ENCODE measurements at regions not wholly inside any gene's neighbourhood (a gene's known extent, or its start where the extent isn't known, plus 50 kb on each side); places are given as distances from the start of the nearest gene placed in this dataset.
"Not testable (repeated sequence)": the region's sequence is repeated elsewhere in the genome, so short reads cannot be mapped to it uniquely, and the experiment has no call there.

DNA sequence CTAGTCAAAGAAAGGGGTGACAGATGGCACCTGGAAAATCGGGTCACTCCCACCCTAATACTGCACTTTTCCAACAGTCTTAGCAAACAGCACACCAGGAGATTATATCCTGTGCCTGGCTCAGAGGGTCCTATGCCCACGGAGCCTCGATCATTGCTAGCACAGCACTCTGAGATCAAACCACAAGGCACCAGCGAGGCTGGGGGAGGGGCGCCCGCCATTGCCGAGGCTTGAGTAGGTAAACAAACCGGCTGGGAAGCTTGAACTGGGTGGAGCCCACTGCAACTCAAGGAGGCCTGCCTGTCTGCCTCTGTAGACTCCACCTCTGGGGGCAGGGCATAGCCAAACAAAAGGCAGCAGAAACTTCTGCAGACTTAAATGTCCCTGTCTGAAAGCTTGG is 88.9 kb upstream of the GPR101 start:
- H3K4me1 Mint-ChIP-seq, H3K27ac Mint-ChIP-seq, H3K4me3 Mint-ChIP-seq, H3K9me3 Mint-ChIP-seq, H3K36me3 Mint-ChIP-seq, DNase-seq: not testable (repeated sequence)
- peaks cover 2 to 12% (median 3%) of the 10 kb centered on the region in 3 donors for H3K27me3 Mint-ChIP-seq (ENCODE audit: low read depth in 3 of 3)

GRCh38 chrX:137119049-137119448 is 85.3 kb upstream of the GPR101 start:
- Mint-ChIP-seq H3K27me3 (ENCODE audit: low read depth in 3 of 3) (peaks cover 2 to 12% (median 5%) of the 10 kb centered on the region in 3 donors), H3K9me3 (peaks cover 0 to 2% (median 0%) of the 10 kb centered on the region in 6 donors), H3K27ac (no peak overlapping the region), H3K36me3 (no peaks in the 10 kb centered on the region), H3K4me1 (no peaks in the 10 kb centered on the region), H3K4me3 (no peak overlapping the region)
- DNase-seq = no peak

DNA sequence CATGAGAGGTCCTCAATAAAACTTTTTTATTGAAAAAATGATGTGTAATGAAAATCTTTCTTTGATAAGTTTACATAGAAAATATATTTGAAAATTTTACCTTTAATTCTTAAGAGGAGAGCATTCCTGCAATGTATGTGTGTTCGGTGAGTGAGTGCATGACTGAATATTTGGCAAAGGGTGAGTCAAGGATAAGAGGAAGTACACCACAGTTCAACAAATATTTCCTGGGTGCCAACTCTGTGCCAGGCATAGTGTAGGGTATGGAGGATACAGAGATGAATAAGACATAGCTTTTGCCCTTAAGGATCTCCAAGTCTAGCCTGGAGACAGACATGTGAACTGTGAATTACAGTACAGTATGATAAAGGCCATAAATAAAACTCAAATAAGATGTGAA is 84.7 kb upstream of the GPR101 start:
- no peak for DNase-seq
- H3K4me3 Mint-ChIP-seq = no peak overlapping the region
- peaks cover 0 to 2% (median 0%) of the 10 kb centered on the region in 6 donors for H3K9me3 Mint-ChIP-seq
- H3K27me3 Mint-ChIP-seq (ENCODE audit: low read depth in 3 of 3) = peaks cover 2 to 12% (median 5%) of the 10 kb centered on the region in 3 donors
- no peak overlapping the region for H3K27ac Mint-ChIP-seq
- H3K36me3 Mint-ChIP-seq = no peaks in the 10 kb centered on the region
- H3K4me1 Mint-ChIP-seq = no peaks in the 10 kb centered on the region

DNA sequence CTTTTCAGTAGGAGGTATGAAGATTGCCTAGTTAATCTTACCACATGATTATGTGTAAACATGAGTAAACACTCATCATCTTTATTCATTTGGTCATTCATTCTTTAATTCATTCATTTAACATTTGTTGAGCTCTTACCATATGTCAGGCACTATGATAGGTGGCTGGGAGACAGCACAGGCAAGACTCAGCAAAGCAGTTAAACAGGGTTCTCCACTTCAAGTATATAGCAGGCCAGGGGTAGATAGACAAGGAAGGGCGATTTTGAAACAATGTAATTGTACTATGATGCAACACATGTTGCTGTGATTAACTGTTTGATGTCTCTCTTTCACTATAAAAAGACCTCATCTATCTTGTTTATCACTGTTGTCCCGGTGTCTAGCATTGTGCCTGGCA is 84.3 kb upstream of the GPR101 start:
- Mint-ChIP-seq H3K27ac (no peak overlapping the region), H3K27me3 (ENCODE audit: low read depth in 3 of 3) (peaks cover 2 to 12% (median 5%) of the 10 kb centered on the region in 3 donors), H3K36me3 (no peaks in the 10 kb centered on the region), H3K4me3 (no peak overlapping the region), H3K9me3 (peaks cover 0 to 2% (median 0%) of the 10 kb centered on the region in 6 donors), H3K4me1 (no peaks in the 10 kb centered on the region)
- no peak for DNase-seq

- not testable (repeated sequence) for H3K27ac Mint-ChIP-seq; H3K4me3 Mint-ChIP-seq; H3K4me1 Mint-ChIP-seq; H3K27me3 Mint-ChIP-seq (ENCODE audit: low read depth in 3 of 3); H3K9me3 Mint-ChIP-seq; H3K36me3 Mint-ChIP-seq; DNase-seq
Observed at GRCh38 chrX:137107877-137108276, 74.1 kb upstream of the GPR101 start.

DNA sequence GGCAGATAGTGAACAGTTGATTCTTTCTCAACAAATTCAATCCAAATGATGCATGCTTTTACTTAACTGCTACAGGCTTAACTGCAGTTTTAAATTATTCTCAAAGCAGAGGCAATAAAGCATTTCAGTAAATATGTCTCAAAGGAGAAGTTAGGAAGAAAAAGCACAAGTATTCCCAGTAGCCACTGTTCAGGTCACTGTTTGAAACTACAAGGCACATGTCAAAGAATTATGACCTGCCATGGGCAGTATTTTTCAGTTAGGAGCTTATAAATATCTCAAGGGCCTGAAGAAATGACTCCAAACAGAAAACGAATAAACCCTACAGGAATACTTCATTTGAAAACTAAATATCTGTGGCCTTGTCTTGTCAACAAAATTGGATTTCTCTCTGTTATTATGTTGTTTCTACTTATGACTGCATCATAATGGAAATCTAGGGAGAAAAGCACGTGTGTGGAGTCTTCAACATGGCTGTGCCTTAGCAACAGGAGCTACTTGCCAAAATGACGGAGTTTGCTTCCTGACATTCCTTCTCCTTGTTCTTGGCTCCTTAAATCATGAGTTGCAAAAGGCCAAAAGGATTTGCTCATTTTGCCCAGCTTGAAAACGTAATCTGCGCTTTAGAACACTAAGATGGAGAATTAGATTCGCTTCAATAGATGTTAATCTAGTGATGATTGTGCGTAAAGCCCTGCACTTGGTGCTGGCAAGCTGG is 67.6 kb upstream of the GPR101 start:
- H3K27me3 Mint-ChIP-seq (ENCODE audit: low read depth in 3 of 3) = peaks cover 6 to 16% (median 13%) of the 10 kb centered on the region in 3 donors
- no peak overlapping the region for H3K27ac Mint-ChIP-seq
- no peak overlapping the region for H3K4me3 Mint-ChIP-seq
- H3K4me1 Mint-ChIP-seq = no peaks in the 10 kb centered on the region
- H3K9me3 Mint-ChIP-seq = peaks cover 0 to 5% (median 0%) of the 10 kb centered on the region in 6 donors
- no peaks in the 10 kb centered on the region for H3K36me3 Mint-ChIP-seq
- DNase-seq = no peak

Data from immature natural killer cell (primary cell).